NCI-H526 (cell line): ENCODE measurements at regions not wholly inside any gene's neighbourhood (a gene's known extent, or its start where the extent isn't known, plus 50 kb on each side); places are given as distances from the start of the nearest gene placed in this dataset.
"Not testable (repeated sequence)": the region's sequence is repeated elsewhere in the genome, so short reads cannot be mapped to it uniquely, and the experiment has no call there.

Experiments
- DNase-seq, 2 experiments: peaks; one replicate each; lab custom pipeline; 2025; lab: John Stamatoyannopoulos, UW

DNA sequence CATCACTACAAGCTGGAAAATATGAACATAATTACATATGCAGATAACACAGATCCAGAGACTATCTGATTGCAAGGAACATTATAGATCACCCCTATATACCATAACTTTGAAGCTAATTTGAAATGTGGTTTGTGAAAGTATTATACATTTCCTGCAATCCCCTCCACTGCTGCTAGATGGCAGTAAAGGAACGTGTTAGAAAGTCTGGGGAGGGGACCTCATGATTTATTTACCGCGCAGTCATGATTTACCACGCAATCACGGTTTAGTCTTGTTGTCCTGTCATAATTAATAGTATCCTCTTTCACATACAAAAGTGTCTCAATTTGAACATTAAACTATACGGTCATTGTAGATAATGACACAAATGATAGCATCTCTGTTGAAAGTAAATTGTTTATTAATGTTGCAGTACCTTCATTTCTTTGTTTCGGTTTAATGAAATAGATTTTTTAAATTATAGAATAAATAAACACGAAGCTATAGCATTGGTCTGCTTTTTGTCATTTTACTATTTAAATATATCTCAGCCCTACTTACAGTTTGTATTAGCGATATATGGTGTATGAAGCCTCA lies 145.3 kb upstream of the PRSS1 start:
- DNase-seq, result peak; percentile 70 to 87

DNA sequence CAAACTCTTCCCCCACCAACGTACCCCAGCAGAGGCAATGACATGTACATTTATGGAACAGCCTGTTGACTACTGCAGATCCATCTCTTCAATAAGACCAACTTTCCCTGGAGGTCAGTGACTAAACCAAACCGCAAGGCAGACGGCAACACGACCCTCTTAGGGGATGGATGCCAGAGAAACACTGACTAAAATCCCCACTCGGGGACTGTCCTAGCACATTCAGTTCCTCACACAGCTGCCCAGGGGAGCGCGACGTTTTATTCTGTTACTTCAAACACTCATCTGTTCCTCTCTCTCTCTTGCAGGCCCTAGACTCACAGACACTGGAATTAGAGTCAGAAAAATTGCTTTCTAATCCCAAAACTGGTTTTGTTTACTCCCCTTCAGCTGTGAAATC lies 146.5 kb upstream of the PRSS1 start:
- DNase-seq, result peak in 1 of 2 experiments; percentile 10

DNA sequence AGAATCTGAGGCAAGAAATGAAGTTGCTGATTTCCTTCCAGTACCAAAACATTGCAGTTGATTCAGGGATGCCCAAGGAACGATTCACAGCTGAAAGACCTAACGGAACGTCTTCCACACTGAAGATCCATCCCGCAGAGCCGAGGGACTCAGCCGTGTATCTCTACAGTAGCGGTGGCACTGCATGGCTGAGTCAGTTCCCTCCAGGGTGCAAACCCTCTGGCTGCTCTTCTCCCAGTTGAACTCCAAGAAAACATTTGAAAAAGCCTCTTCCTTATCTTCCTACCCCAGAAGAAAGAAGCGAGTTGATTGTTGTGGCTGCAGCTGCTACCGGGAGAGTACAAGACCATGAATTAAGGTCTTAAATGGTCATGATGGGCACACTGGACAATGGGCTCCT lies 147.1 kb upstream of the PRSS1 start:
- no peak for DNase-seq

DNA sequence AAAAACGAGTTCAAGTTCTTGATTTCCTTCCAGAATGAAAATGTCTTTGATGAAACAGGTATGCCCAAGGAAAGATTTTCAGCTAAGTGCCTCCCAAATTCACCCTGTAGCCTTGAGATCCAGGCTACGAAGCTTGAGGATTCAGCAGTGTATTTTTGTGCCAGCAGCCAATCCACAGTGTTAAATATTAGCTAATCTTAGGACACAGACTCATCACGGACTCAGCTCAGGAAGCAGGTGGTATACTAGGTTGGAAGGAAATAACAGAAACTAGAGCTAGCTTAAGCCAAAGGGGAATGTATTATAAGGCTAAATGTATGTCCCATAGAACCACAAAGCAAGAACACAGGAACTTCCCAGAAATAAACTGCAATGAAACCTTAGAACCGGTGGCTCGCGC lies 151.0 kb upstream of the PRSS1 start:
- DNase-seq, result no peak

DNA sequence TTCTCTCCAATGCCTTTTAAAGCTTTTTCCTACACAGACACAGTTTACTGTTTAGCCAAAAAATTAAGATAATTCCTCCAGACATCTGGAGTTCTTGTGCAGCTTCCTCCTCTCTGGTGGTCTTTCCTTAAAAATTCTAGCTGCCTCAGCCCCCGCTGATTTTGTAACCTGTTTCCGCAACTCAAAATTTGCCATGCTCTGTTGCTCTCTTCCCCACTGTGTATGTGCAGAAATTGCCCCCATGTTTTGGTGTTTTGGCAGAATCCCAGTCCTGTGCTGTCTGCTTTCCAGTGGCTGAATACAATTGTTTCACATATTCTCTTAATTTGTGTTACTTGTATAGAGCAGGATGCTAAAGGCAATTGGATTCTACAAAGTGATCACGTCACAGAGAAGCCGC lies 151.7 kb upstream of the PRSS1 start:
- no peak for DNase-seq

DNA sequence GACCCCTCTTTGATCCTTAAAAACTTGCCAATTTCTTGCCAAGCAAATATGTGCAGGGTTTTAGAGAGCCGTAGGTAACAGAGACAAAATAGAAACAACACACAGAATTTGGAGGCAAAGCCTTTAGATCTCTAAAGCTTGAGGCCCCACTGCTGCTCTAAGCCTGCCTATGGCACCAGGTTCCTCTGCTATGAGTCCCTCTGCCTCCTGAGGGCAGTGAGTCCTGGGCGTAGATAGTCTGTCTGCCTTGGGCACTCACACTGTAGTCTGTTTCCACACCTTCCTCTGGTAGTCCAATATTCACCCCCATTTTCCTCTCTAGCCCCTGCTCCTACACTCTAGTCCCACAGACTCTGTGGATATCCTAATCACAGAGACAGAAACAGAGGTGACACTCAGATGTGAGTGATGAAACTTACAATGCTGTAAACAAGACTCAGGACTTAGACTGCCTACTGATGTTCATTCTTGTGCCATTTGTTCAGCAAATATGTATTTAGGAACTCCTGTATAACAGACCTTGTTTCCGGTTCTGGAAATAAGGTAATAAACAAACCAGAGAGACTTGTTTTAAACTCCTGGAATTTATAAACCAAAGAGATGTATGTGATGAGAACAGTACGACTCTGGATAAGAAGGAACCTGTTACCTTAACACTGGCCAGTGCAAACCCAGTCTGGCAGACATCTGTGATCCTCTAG lies 153.3 kb upstream of the PRSS1 start:
- DNase-seq, result no peak

DNA sequence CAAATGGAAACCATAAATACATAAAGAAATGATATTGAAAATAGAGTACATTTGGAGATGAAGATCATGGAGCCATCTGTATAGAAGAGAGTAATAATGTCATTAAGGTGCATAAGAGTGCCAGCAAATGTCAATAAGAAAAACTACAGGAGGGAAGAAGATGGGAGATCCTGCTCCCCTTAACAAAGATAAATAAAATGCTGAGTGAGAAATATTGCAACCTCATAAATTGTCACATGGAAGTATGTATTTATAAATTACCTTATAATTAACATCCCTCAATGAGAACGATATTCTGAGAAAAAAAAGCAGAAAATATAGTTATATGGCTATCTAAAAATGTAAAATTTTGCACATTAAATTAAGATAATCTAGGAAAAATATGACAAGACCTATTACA lies 155.2 kb upstream of the PRSS1 start:
- no peak for DNase-seq

DNA sequence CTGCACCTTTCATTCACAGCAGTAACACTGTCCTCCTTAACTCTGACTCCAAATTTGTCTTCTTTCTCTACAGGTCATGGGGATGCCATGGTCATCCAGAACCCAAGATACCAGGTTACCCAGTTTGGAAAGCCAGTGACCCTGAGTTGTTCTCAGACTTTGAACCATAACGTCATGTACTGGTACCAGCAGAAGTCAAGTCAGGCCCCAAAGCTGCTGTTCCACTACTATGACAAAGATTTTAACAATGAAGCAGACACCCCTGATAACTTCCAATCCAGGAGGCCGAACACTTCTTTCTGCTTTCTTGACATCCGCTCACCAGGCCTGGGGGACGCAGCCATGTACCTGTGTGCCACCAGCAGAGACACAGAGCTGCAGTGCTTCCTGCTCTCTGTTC lies 156.2 kb upstream of the PRSS1 start:
- DNase-seq, result no peak

DNA sequence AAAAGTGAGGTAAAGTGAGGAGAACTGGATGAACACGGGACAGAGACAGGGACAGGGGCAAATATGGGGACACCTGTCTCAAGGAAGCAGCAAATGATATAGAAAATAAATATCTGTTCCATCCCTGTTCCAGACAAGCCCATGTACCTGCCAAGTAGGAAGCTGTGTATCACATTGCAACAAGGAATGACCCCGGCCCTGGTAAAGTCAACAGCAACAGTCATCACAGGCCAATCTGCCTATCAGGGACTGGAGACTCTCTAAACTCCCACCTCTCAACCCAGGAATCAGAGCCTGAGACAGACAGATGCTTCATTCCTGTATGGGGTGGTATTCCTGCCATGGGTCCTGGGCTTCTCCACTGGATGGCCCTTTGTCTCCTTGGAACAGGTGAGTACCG lies 156.6 kb upstream of the PRSS1 start:
- DNase-seq, result no peak

DNA sequence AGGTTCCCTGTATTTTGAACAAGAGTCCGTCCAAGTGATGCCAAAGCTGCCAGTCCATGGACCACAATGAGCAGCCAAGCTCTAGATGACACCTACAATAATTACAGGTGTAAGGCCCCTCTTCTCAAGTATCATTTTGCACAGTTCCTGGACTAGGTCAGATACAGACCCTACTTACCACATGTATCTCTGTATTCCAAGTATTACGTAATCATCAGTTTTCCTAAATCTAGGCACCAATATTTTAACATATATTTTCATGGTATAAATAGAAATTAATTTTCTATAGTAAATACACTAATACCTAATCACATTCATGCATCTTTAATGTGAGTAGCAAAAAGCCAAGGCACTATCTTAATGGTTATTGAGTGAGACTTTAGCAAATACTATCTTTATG lies 157.0 kb upstream of the PRSS1 start:
- DNase-seq, result no peak

DNA sequence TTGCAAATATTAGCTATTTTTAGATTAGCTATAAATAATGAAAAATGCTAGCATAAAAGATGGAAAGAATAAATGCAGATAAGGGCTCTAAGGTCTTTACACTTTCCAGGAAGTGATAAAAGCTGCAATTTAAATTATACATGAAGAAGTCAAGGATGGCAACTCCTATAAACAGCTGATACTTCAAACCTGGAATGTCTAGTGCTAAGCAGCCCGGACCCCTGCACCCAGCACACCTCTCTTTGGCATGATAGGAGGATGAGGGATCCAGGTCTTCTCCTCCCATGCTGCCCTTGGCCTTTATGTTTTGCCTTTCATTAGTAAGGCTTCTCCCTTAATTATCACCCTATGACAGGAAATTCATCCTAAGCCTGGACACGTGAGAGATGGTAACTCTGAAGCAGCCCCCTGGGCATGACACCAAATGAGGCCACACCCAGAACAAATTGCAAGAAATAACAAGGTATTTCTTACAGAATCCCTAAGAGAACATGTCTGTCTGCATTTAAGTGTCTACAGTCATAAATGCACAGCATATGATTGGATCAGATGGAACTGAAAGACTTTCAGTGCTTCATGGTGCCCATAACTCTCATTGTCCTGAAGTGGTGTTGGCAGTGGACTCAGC lies 158.3 kb upstream of the PRSS1 start:
- DNase-seq, result no peak

DNA sequence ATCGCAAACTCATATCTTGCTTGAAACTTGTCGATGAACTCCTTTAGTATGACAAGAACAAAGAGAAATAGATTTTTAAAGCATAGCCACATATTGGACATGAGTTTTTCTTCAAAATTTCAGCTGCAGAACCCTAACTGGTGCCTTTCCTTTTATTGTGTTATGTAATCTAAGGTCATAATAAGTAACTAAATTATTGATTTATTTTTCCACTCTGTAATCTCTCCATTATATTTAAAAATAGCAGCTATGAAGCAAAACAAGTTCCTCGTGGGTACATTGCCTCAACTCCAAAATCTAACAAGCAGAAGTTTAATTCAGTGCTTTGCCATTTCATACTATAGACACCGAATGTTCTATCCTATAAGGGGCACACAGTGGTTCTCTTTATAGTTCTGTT lies 159.2 kb upstream of the PRSS1 start:
- no peak for DNase-seq

DNA sequence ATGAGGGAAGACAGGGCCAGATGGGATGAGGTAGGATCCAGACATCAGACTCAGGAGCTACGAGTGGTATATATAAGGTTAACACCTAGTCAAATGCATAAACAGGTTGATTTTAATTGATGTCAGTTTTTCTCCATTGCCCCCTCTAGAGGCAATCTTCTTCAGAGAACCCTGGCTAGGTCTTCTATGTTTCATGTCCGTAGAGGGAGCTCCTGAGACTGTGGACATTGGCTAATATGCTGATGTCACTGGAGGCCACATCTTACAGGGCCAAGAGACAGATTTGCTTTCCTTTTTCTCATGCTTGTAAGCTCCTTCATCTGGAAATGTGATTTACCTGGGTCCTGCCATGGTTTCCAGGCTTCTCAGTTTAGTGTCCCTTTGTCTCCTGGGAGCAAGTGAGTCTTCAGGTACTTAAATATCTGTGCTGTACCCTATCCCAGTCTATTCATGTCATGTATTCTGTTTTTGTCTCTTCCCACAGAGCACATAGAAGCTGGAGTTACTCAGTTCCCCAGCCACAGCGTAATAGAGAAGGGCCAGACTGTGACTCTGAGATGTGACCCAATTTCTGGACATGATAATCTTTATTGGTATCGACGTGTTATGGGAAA lies 161.6 kb upstream of the PRSS1 start:
- peak; percentile 52 to 75 for DNase-seq

DNA sequence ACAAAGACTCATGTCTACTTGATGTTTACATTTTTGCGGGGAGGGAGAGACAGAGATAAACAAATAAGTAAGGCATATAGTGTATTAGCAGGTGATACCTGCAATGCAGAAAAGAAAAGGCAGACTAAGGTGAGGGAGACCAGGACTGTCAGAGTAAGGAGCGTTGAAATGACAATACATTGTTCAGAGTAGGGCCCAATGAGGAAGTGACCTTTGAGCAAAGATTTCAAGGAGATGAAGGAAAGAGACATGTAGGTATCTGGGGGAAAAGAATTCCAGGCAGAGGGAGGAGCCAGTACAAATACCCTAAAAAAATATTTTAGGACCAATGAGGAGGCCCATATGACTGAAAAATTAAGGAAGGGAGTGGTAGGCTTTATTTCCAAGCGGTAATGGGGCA lies 162.7 kb upstream of the PRSS1 start:
- no peak for DNase-seq

DNA sequence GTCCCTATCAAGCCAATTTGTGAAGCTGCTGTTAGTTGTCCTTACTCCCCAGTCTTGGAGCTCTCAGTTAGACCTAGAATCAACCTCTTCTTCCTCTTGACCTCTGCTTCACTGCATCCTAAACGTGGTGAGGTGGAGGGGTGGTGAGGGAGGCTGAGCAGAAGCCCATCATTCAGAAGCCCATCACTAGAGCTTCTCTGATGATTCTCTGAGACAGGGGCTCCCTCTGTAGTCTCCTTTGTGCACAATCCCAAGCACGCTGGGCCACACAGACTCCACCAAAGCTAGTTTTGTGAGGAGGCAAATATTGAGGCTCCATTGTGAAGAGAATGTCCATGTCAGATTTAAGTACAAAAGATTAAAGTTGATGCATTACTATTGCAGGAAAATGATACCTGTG lies 163.8 kb upstream of the PRSS1 start:
- no peak for DNase-seq

DNA sequence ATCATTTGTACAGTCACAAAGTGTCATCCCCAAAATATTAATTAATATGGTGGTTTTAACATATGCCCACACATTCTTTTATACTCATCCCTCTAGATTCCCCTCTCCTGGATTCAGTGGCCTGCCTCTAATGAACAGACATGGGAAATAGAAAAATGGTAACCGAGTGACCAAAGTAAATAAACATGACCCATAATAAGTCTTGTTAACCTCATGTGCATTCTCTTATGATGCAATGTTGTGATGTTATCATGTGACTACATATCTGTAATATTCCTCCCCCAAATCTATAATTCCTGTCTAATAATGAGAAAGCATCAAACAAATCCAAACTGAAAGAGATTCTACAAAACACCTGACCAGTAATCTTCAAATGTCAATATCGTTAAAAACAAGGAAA lies 164.5 kb upstream of the PRSS1 start:
- no peak for DNase-seq

DNA sequence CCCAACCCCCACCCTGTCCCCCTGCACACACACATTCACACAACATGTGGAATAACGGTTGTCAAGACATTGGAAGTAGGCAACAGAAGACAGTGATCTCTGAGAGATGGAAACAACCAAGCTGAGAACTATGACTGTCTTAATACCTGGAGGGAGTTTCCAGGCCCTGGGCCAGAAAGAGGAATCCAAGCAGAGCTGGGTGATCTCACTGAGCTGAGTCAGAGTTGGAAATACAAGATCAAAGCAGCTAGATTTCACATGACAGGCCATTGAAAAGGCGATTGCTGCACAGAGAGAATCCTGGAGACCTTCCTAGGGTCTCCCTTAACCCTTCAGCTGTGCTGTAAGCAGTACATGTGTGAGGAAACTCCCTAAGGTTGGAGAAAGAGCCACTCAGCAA lies 165.8 kb upstream of the PRSS1 start:
- no peak for DNase-seq

DNA sequence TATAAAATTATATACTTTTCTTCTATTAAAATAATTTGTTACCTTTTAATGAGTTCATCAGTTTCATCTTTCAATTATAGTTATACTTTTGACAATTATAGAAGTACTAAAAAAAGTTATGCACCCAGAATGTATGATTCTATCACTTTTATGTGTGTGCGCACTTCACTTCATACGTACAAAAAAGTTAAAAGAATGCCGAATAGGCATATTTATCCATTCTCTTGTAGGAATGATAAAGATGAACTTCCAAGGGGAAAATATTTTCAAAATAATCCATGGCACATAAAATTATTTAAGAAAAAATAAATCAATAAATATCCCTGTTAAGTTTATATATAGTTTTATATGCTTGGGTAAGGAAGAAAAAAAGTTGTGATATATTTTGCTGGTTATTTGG lies 166.9 kb upstream of the PRSS1 start:
- DNase-seq, result no peak

DNA sequence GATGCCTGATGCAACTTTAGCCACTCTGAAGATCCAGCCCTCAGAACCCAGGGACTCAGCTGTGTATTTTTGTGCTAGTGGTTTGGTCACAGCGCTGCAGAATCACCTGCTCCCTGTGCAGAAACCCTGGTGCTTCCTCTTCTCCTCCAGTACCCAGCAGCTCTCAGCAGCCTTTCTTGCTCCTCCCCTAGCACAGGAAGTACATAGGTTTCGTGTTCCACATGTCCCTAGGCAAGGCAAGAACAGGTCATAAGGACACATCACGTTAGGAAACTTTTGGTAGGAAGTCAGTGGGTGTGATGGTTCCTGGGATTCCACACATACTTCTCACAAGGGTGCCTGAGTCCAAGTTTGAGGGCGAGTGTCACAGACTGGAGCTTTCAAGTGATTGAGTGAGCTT lies 167.9 kb upstream of the PRSS1 start:
- DNase-seq, result no peak

DNA sequence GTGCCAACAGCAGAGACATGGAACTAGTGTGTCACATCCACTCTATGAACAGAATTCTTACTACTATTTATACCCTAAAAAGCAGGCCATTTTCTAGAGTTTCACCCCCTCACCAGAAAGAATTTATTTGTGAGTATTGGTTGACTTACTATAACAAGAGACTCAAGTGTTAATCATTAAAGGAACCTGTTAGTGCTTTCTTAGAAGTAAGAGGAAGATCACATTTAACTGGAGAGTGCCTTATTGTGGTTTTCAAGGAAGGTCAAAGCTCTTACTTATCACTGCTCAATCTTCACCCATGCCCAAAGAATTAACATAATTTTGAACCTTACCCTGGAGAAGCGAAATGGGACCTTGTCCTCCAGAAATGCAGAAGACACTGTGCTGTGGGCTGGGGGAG lies 169.3 kb upstream of the PRSS1 start:
- DNase-seq, result no peak

DNA sequence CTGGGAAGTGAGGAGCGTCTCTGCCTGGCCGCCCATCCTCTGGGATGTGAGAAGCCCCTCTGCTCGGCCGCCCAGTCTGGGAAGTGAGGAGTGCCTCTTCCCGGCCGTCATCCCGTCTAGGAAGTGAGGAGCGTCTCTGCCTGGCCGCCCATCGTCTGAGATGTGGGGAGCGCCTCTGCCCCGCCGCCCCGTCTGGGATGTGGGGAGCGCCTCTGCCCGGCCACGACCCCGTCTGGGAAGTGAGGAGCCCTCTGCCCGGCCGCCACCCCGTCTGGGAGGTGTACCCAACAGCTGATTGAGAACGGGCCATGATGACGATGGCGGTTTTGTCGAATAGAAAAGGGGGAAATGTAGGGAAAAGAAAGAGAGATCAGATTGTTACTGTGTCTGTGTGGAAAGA lies 173.9 kb upstream of the PRSS1 start:
- DNase-seq, result not testable (repeated sequence)

DNA sequence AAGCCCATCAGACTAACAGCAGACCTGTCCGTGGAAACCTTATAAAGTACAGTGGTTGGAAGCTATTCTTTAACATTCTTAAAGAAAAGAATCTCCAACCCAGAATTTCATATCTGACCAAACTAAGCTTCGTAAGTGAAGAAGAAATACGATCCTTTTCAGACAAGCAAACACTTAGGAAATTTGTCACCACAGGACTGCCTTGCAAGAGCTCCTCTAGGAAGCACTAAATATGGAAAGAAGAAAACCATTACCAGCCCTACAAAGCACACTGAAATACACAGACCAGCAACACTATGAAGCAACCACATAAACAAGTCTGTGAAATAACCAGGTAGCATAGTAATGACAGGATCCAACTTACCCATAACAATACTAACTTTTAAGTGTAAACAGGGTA lies 177.7 kb upstream of the PRSS1 start:
- DNase-seq, result no peak

DNA sequence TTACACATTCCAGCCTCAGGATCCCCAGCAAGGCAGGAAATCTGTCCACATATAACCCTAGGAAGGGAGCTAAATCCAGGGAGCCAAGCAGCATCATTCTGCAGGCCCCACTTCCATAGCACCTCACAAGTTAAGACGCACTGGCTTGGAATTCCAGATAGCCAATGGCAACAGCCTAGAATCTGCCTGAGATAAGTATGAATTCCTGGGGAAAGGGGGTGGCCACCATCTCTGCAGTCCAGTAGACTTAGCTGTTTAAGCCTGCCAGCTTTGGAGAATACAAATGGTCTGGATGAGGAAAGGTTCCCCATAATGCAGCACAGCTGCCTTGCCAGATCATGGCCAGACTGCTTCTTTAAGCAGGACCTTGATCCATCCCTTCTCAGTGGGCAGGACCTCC lies 179.4 kb upstream of the PRSS1 start:
- no peak for DNase-seq
